HUES64 (cell line): ENCODE measurements at regions not wholly inside any gene's neighbourhood (a gene's known extent, or its start where the extent isn't known, plus 50 kb on each side); places are given as distances from the start of the nearest gene placed in this dataset.
A peak's percentile ranks its signal among the peaks of the same experiment; 100 is the strongest.

Experiments
- H3K27ac ChIP-seq: 2 replicates; pipeline ENCODE4 v1.7.0; 2013; ENCODE audit warnings: low read depth, low read length, inconsistent platforms
- H3K27me3 ChIP-seq: 2 replicates; pipeline ENCODE4 v1.6.1; 2013; ENCODE audit warnings: mild to moderate bottlenecking, low read length; ENCODE audit not compliant: insufficient read depth
- H3K36me3 ChIP-seq: 2 replicates; pipeline ENCODE4 v1.6.1; 2013; ENCODE audit warnings: mild to moderate bottlenecking, low read length; ENCODE audit not compliant: insufficient read depth
- H3K4me1 ChIP-seq: 2 replicates; pipeline ENCODE4 v1.6.1; 2013; ENCODE audit warnings: mild to moderate bottlenecking, low read length, moderate library complexity; ENCODE audit not compliant: insufficient read depth
- H3K4me3 ChIP-seq: 2 replicates; pipeline ENCODE4 v1.5.1; 2013; ENCODE audit warnings: mild to moderate bottlenecking, low read length, moderate library complexity
- H3K9ac ChIP-seq: 2 replicates; pipeline ENCODE4 v1.6.1; 2013; ENCODE audit warnings: mild to moderate bottlenecking, low read depth, low read length
- H3K9me3 ChIP-seq: 2 replicates; pipeline ENCODE4 v1.6.1; 2013; ENCODE audit warnings: low read depth, low read length; ENCODE audit not compliant: insufficient read depth
- WGBS: fragments of 150-250, 120-280 bp; methylation state at CpG from one replicate; pipeline ENCODE4 v1.1.7; 2013; ENCODE audit warnings: missing lambda C conversion rate; 5-methylcytosine and 5-hydroxymethylcytosine counted together

- Histone ChIP-seq H3K9ac (no peak overlapping the region), H3K4me1 (peaks cover 26% of the 10 kb centered on the region), H3K4me3 (no peak overlapping the region), H3K27ac (no peak overlapping the region), H3K9me3 (no peaks in the 10 kb centered on the region), H3K36me3 (no peaks in the 10 kb centered on the region), H3K27me3 (no peaks in the 10 kb centered on the region)
- WGBS, result 88% methylated on average over 14 of the region's 14 CpGs
Observed at GRCh38 chr6:158920311-158920905, 79.6 kb downstream of the RSPH3 start.

GRCh38 chr6:158919865-158920264, 80.1 kb downstream of the RSPH3 start:
- Histone ChIP-seq H3K9ac (no peak overlapping the region), H3K27ac (no peak overlapping the region), H3K27me3 (no peaks in the 10 kb centered on the region), H3K4me3 (no peak overlapping the region), H3K36me3 (no peaks in the 10 kb centered on the region), H3K9me3 (no peaks in the 10 kb centered on the region), H3K4me1 (peaks cover 26% of the 10 kb centered on the region)
- WGBS, result 95% methylated on average over 3 of the region's 3 CpGs

- H3K4me1 ChIP-seq, result peaks cover 12% of the 10 kb centered on the region
- H3K4me3 ChIP-seq, result no peak overlapping the region
- H3K36me3 ChIP-seq, result no peaks in the 10 kb centered on the region
- 94% methylated on average over 11 of the region's 11 CpGs for WGBS
- H3K9ac ChIP-seq, result no peak overlapping the region
- no peaks in the 10 kb centered on the region for H3K9me3 ChIP-seq
- H3K27ac ChIP-seq, result no peak overlapping the region
- H3K27me3 ChIP-seq, result no peaks in the 10 kb centered on the region
Observed at GRCh38 chr6:158916617-158917016, 83.4 kb downstream of the RSPH3 start.

GRCh38 chr6:158914923-158915322, 85.1 kb downstream of the RSPH3 start:
- peaks cover 22% of the 10 kb centered on the region for H3K4me1 ChIP-seq
- no peak overlapping the region for H3K4me3 ChIP-seq
- WGBS, result 87% methylated on average over 8 of the region's 8 CpGs
- H3K27ac ChIP-seq, result no peak overlapping the region
- no peaks in the 10 kb centered on the region for H3K27me3 ChIP-seq
- H3K9me3 ChIP-seq, result no peaks in the 10 kb centered on the region
- no peaks in the 10 kb centered on the region for H3K36me3 ChIP-seq
- H3K9ac ChIP-seq, result no peak overlapping the region

GRCh38 chr6:158913580-158913979, 86.4 kb downstream of the RSPH3 start:
- Histone ChIP-seq H3K27me3 (no peaks in the 10 kb centered on the region), H3K9me3 (no peaks in the 10 kb centered on the region), H3K27ac (no peak overlapping the region), H3K4me3 (no peak overlapping the region), H3K36me3 (no peaks in the 10 kb centered on the region), H3K9ac (no peak overlapping the region), H3K4me1 (peaks cover 27% of the 10 kb centered on the region)
- 87% methylated on average over 8 of the region's 9 CpGs for WGBS

- H3K9me3 ChIP-seq, result no peaks in the 10 kb centered on the region
- H3K36me3 ChIP-seq, result no peaks in the 10 kb centered on the region
- H3K4me3 ChIP-seq, result no peak overlapping the region
- H3K4me1 ChIP-seq, result peaks cover 27% of the 10 kb centered on the region
- no peaks in the 10 kb centered on the region for H3K27me3 ChIP-seq
- no peak overlapping the region for H3K9ac ChIP-seq
- H3K27ac ChIP-seq, result no peak overlapping the region
- 97% methylated on average over 2 of the region's 2 CpGs for WGBS
Observed at GRCh38 chr6:158912655-158913054, 87.3 kb downstream of the RSPH3 start.

- Histone ChIP-seq H3K4me3 (no peak overlapping the region), H3K36me3 (no peaks in the 10 kb centered on the region), H3K27me3 (no peaks in the 10 kb centered on the region), H3K9ac (peak overlapping the region; percentile 44; the same call in 1 of the 2 replicates), H3K9me3 (no peaks in the 10 kb centered on the region), H3K4me1 (peaks cover 34% of the 10 kb centered on the region), H3K27ac (peak overlapping the region; percentile 96; the same call in 1 of the 2 replicates)
- WGBS, result 91% methylated on average over 5 of the region's 5 CpGs
Observed at GRCh38 chr6:158911746-158912480, 88.1 kb downstream of the RSPH3 start.

- peaks cover 34% of the 10 kb centered on the region for H3K4me1 ChIP-seq
- H3K9me3 ChIP-seq, result peaks cover 7% of the 10 kb centered on the region
- peak overlapping the region; percentile 96 for H3K27ac ChIP-seq
- 16% methylated on average over 11 of the region's 12 CpGs for WGBS
- H3K27me3 ChIP-seq, result no peaks in the 10 kb centered on the region
- H3K4me3 ChIP-seq, result peak overlapping the region; percentile 12
- H3K9ac ChIP-seq, result peak overlapping the region; percentile 58
- no peaks in the 10 kb centered on the region for H3K36me3 ChIP-seq
Observed at GRCh38 chr6:158910484-158911440, 89.2 kb downstream of the RSPH3 start.

- peak overlapping the region; percentile 12 for H3K4me3 ChIP-seq
- H3K4me1 ChIP-seq, result peaks cover 34% of the 10 kb centered on the region
- H3K9ac ChIP-seq, result peak overlapping the region; percentile 58
- peaks cover 15% of the 10 kb centered on the region for H3K9me3 ChIP-seq
- WGBS, result 48% methylated on average over 11 of the region's 13 CpGs
- H3K27me3 ChIP-seq, result no peaks in the 10 kb centered on the region
- no peaks in the 10 kb centered on the region for H3K36me3 ChIP-seq
- peak overlapping the region; percentile 96 for H3K27ac ChIP-seq
Observed at GRCh38 chr6:158909938-158910337, 90.1 kb downstream of the RSPH3 start.

- Histone ChIP-seq H3K9me3 (peaks cover 26% of the 10 kb centered on the region), H3K4me1 (peaks cover 34% of the 10 kb centered on the region), H3K36me3 (0 out of 2 replicates have a peak, but pooled peaks cover 2% of the 10 kb centered on the region), H3K27ac (no peak overlapping the region), H3K9ac (no peak overlapping the region), H3K4me3 (no peak overlapping the region), H3K27me3 (no peaks in the 10 kb centered on the region)
- 83% methylated on average over 1 of the region's 1 CpG for WGBS
Observed at GRCh38 chr6:158908606-158909005, 89.4 kb upstream of the EZR start.

- WGBS, result 91% methylated on average over 10 of the region's 10 CpGs
- Histone ChIP-seq H3K9me3 (peaks cover 26% of the 10 kb centered on the region), H3K36me3 (0 out of 2 replicates have a peak, but pooled peaks cover 2% of the 10 kb centered on the region), H3K4me1 (peaks cover 34% of the 10 kb centered on the region), H3K27me3 (no peaks in the 10 kb centered on the region), H3K9ac (no peak overlapping the region), H3K27ac (no peak overlapping the region), H3K4me3 (no peak overlapping the region)
Observed at GRCh38 chr6:158907931-158908330, 88.8 kb upstream of the EZR start.
